Non-pigmented ciliary epithelial cell (primary cell): ENCODE measurements at regions not wholly inside any gene's neighbourhood (a gene's known extent, or its start where the extent isn't known, plus 50 kb on each side); places are given as distances from the start of the nearest gene placed in this dataset.
A peak's percentile ranks its signal among the peaks of the same experiment; 100 is the strongest.

Experiments
- DNase-seq: peaks from one replicate; pipeline ENCODE4 v3.0.0-alpha.2; 2010; ENCODE audit warnings: low read depth

- DNase-seq, result no peak
These were observed 269.3 kb downstream of the POU4F1 start for GRCh38 chr13:78334059-78334458.

- DNase-seq, result peak; percentile 19
These were observed 276.7 kb downstream of the POU4F1 start for GRCh38 chr13:78326633-78327032.

- DNase-seq, result no peak
These were observed 277.8 kb downstream of the POU4F1 start for GRCh38 chr13:78325585-78325984.

GRCh38 chr13:78323848-78324247 is 279.5 kb downstream of the POU4F1 start:
- DNase-seq, result peak; percentile 31

GRCh38 chr13:78323040-78323439 is 280.3 kb downstream of the POU4F1 start:
- no peak for DNase-seq

GRCh38 chr13:78319101-78319627 is 284.2 kb downstream of the POU4F1 start:
- DNase-seq, result no peak

GRCh38 chr13:78317030-78317429 is 286.3 kb downstream of the POU4F1 start:
- DNase-seq, result no peak

- no peak for DNase-seq
These were observed 293.7 kb downstream of the POU4F1 start for GRCh38 chr13:78309497-78310180.

- no peak for DNase-seq
These were observed 296.7 kb downstream of the POU4F1 start for GRCh38 chr13:78306519-78307206.

- DNase-seq, result no peak
These were observed 298.2 kb downstream of the POU4F1 start for GRCh38 chr13:78305171-78305570.

GRCh38 chr13:78299832-78300623 is 303.3 kb downstream of the POU4F1 start:
- DNase-seq, result no peak

- no peak for DNase-seq
These were observed 304.7 kb downstream of the POU4F1 start for GRCh38 chr13:78298657-78299056.

GRCh38 chr13:78286748-78287147 is 316.6 kb downstream of the POU4F1 start:
- no peak for DNase-seq

- DNase-seq, result no peak
These were observed 338.3 kb downstream of the POU4F1 start for GRCh38 chr13:78265098-78265497.

GRCh38 chr13:78258304-78258703 is 339.7 kb upstream of the EDNRB start:
- DNase-seq, result no peak

GRCh38 chr13:78256484-78256883 is 337.9 kb upstream of the EDNRB start:
- no peak for DNase-seq

- DNase-seq, result no peak
These were observed 335.5 kb upstream of the EDNRB start for GRCh38 chr13:78254113-78254512.

- no peak for DNase-seq
These were observed 328.7 kb upstream of the EDNRB start for GRCh38 chr13:78247362-78247761.

- no peak for DNase-seq
These were observed 322.8 kb upstream of the EDNRB start for GRCh38 chr13:78241278-78241919.

- DNase-seq, result no peak
These were observed 321.1 kb upstream of the EDNRB start for GRCh38 chr13:78239714-78240113.

- no peak for DNase-seq
These were observed 320.3 kb upstream of the EDNRB start for GRCh38 chr13:78238911-78239310.

GRCh38 chr13:78228940-78229339 is 310.3 kb upstream of the EDNRB start:
- no peak for DNase-seq
